GM21528 (cell line): ENCODE measurements at regions not wholly inside any gene's neighbourhood (a gene's known extent, or its start where the extent isn't known, plus 50 kb on each side); places are given as distances from the start of the nearest gene placed in this dataset.
"Not testable (repeated sequence)": the region's sequence is repeated elsewhere in the genome, so short reads cannot be mapped to it uniquely, and the experiment has no call there.

ENCODE experiments used
- ATAC-seq: cut with Tn5 transposase; IDR thresholded peaks from one replicate; pipeline ENCODE4 v1.9.1; 2021; ENCODE audit warnings: mild to moderate bottlenecking, moderate library complexity; ENCODE audit not compliant: unreplicated experiment, low FRiP score

GRCh38 chr4:27791640-27792039 lies 931.0 kb downstream of the STIM2 start:
- no peak for ATAC-seq

- ATAC-seq, result no peak
Measured at GRCh38 chr4:27807207-27807606, 946.6 kb downstream of the STIM2 start.

GRCh38 chr4:27811948-27812347 lies 951.3 kb downstream of the STIM2 start:
- no peak for ATAC-seq

- not testable (repeated sequence) for ATAC-seq
Measured at GRCh38 chr4:27813226-27813625, 952.6 kb downstream of the STIM2 start.

GRCh38 chr4:27813699-27814425 lies 953.2 kb downstream of the STIM2 start:
- ATAC-seq, result not testable (repeated sequence)

- ATAC-seq, result no peak
Measured at GRCh38 chr4:27819246-27819645, 958.6 kb downstream of the STIM2 start.

GRCh38 chr4:27828843-27829242 lies 968.2 kb downstream of the STIM2 start:
- ATAC-seq, result no peak

GRCh38 chr4:27830251-27830650 lies 969.6 kb downstream of the STIM2 start:
- ATAC-seq, result no peak

- ATAC-seq, result no peak
Measured at GRCh38 chr4:27835851-27836250, 975.2 kb downstream of the STIM2 start.

GRCh38 chr4:27836523-27836922 lies 975.9 kb downstream of the STIM2 start:
- ATAC-seq, result no peak

GRCh38 chr4:27843776-27844175 lies 983.1 kb downstream of the STIM2 start:
- no peak for ATAC-seq

GRCh38 chr4:27844376-27844775 lies 983.7 kb downstream of the STIM2 start:
- ATAC-seq, result no peak

- ATAC-seq, result no peak
Measured at GRCh38 chr4:27846951-27847350, 986.3 kb downstream of the STIM2 start.

- no peak for ATAC-seq
Measured at GRCh38 chr4:27861381-27861787, 1000.7 kb downstream of the STIM2 start.

GRCh38 chr4:27861802-27862201 lies 1001.2 kb downstream of the STIM2 start:
- ATAC-seq, result no peak

- ATAC-seq, result no peak
Measured at GRCh38 chr4:27873596-27873995, 1013.0 kb downstream of the STIM2 start.

- no peak for ATAC-seq
Measured at GRCh38 chr4:27881705-27882104, 1021.1 kb downstream of the STIM2 start.

GRCh38 chr4:27886120-27886519 lies 1025.5 kb downstream of the STIM2 start:
- no peak for ATAC-seq

- no peak for ATAC-seq
Measured at GRCh38 chr4:27887646-27888045, 1027.0 kb downstream of the STIM2 start.

GRCh38 chr4:27888505-27888904 lies 1027.9 kb downstream of the STIM2 start:
- ATAC-seq, result no peak

- ATAC-seq, result no peak
Measured at GRCh38 chr4:27894951-27895350, 1034.3 kb downstream of the STIM2 start.

- no peak for ATAC-seq
Measured at GRCh38 chr4:27908356-27908755, 1047.7 kb downstream of the STIM2 start.

- no peak for ATAC-seq
Measured at GRCh38 chr4:27910227-27910626, 1049.6 kb downstream of the STIM2 start.
